22Rv1 (cell line): ENCODE measurements at regions not wholly inside any gene's neighbourhood (a gene's known extent, or its start where the extent isn't known, plus 50 kb on each side); places are given as distances from the start of the nearest gene placed in this dataset.

Experiments used
- H3K27ac ChIP-seq: fragments of 450-650 bp; 2 replicates; pipeline ENCODE4 v1.5.1; 2017
- ZFX ChIP-seq: fragments of 450-650 bp; IDR thresholded peaks from 2 replicates; pipeline ENCODE4 v1.6.1; 2017; ENCODE audit warnings: antibody characterized with exemption, borderline replicate concordance
- TF ChIP-seq, protein P1 (sequence below): fragments of 450-650 bp; IDR thresholded peaks from 2 replicates; pipeline ENCODE4 v1.5.1; 2017; ENCODE audit warnings: mild to moderate bottlenecking

DNA sequence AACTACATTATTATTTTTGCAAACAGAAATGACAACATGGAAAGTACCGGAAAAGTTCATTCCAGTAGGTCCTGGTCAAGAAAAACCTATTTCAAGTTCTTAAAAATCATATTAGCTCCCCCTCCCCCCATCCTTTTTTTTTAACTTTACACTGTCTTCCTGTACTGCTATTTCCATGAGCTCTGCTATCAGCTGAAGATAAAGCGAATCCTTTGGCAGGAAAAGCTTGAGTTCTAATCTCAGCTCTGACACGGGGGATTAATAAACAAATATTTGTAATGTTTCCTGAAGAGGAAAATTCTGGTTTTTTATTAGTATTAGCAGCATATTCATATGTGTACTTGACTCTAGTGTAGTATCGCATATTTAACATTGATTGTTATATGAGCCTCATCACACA is 190.7 kb upstream of the ESRRG start:
- TF ChIP-seq, protein P1, sequence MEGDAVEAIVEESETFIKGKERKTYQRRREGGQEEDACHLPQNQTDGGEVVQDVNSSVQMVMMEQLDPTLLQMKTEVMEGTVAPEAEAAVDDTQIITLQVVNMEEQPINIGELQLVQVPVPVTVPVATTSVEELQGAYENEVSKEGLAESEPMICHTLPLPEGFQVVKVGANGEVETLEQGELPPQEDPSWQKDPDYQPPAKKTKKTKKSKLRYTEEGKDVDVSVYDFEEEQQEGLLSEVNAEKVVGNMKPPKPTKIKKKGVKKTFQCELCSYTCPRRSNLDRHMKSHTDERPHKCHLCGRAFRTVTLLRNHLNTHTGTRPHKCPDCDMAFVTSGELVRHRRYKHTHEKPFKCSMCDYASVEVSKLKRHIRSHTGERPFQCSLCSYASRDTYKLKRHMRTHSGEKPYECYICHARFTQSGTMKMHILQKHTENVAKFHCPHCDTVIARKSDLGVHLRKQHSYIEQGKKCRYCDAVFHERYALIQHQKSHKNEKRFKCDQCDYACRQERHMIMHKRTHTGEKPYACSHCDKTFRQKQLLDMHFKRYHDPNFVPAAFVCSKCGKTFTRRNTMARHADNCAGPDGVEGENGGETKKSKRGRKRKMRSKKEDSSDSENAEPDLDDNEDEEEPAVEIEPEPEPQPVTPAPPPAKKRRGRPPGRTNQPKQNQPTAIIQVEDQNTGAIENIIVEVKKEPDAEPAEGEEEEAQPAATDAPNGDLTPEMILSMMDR: no peak
- no peak for TF ChIP-seq ZFX
- H3K27ac ChIP-seq: no peak overlapping the region

GRCh38 chr1:216910081-216910840 is 187.0 kb upstream of the ESRRG start:
- TF ChIP-seq, protein P1: no peak
- H3K27ac ChIP-seq: no peak overlapping the region

GRCh38 chr1:216908126-216908525 is 184.9 kb upstream of the ESRRG start:
- H3K27ac ChIP-seq: no peak overlapping the region
- TF ChIP-seq, protein P1: no peak
- no peak for TF ChIP-seq ZFX

GRCh38 chr1:216907100-216907499 is 183.9 kb upstream of the ESRRG start:
- TF ChIP-seq ZFX: no peak
- TF ChIP-seq, protein P1: no peak
- no peak overlapping the region for H3K27ac ChIP-seq

DNA sequence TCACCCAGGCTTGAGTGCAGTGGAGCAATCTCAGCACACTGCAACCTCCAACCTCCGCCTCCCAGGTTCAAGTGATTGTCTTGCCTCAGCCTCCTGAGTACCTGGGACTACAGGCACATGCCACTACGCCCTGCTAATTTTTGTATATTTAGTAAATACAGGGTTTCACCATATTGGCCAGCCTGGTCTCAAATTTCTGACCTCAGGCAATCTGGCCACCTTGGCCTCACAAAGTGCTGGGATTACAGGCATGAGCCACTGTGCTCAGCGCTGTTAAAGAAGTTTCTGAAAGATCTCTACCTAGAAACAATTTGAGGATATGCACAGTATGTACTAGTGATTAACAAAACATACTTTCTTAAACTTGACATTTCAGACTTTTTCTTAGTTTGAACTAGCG is 182.6 kb upstream of the ESRRG start:
- no peak overlapping the region for H3K27ac ChIP-seq
- TF ChIP-seq, protein P1: no peak
- no peak for TF ChIP-seq ZFX

- TF ChIP-seq ZFX: no peak
- H3K27ac ChIP-seq: no peak overlapping the region
Observed at GRCh38 chr1:216905137-216905536, 181.9 kb upstream of the ESRRG start.

DNA sequence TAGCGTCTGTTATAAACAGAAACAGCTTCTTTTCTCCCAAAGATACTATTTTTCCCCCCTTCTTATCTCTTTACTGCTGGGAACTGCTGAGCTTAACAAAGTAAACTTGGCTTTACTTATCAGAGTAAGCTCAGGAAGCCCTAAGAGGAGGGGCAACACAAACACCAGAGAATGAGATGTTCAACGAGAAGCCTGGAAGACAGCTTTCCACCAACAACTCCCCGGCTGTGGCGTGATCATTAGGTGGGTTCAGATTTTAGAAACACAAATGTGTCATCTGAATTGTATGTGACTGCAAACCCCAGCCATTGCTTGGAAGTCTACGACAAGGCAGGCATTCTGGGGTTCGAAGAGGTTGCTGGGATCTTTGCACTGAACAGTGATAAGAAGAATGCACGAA is 181.2 kb upstream of the ESRRG start:
- no peak for TF ChIP-seq ZFX
- TF ChIP-seq, protein P1: no peak
- H3K27ac ChIP-seq: no peak overlapping the region

- TF ChIP-seq, protein P1: no peak
- no peak for TF ChIP-seq ZFX
- no peak overlapping the region for H3K27ac ChIP-seq
Observed at GRCh38 chr1:216903382-216903740, 180.1 kb upstream of the ESRRG start.
